ENCODE measurements at regions not wholly inside any gene's neighbourhood (a gene's known extent, or its start where the extent isn't known, plus 50 kb on each side); places are given as distances from the start of the nearest gene placed in this dataset.

DNA sequence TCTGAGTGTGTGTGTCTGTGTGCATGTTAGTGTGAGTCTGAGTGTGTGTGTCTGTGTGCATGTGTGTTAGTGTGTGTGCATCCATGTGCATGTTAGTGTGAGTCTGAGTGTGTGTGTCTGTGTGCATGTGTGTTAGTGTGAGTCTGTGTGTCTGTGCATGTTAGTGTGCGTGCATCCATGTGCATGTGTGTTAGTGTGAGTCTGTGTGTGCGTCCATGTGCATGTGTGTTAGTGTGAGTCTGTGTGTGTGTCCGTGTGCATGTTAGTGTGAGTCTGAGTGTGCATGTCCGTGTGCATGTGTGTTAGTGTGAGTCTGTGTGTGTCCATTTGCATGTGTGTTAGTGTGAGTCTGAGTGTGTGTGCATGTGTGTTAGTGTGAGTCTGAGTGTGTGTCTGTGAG, 76.6 kb upstream of the ACTRT2 start:
- FAIRE-seq, result no peak
- Mint-ChIP-seq H3K27ac (ENCODE audit: unreplicated experiment) (no peak overlapping the region), H3K4me3 (ENCODE audit: unreplicated experiment) (no peak overlapping the region), H3K9me3 (ENCODE audit: unreplicated experiment) (peaks cover 11% of the 10 kb centered on the region), H3K27me3 (ENCODE audit: low read depth, unreplicated experiment) (peaks cover 12% of the 10 kb centered on the region), H3K4me1 (ENCODE audit: low read depth, unreplicated experiment) (no peaks in the 10 kb centered on the region), H3K36me3 (ENCODE audit: low read depth, unreplicated experiment) (no peaks in the 10 kb centered on the region)
- H3K27ac ChIP-seq (ENCODE audit: low read depth, low read length), result no peak overlapping the region
- peaks cover 7% of the 10 kb centered on the region for H3K9me3 ChIP-seq (ENCODE audit: insufficient read depth, low read depth, low read length)
- no peaks in the 10 kb centered on the region for H3K4me1 ChIP-seq (ENCODE audit: insufficient read depth, low read length)
- TF ChIP-seq, protein P1, sequence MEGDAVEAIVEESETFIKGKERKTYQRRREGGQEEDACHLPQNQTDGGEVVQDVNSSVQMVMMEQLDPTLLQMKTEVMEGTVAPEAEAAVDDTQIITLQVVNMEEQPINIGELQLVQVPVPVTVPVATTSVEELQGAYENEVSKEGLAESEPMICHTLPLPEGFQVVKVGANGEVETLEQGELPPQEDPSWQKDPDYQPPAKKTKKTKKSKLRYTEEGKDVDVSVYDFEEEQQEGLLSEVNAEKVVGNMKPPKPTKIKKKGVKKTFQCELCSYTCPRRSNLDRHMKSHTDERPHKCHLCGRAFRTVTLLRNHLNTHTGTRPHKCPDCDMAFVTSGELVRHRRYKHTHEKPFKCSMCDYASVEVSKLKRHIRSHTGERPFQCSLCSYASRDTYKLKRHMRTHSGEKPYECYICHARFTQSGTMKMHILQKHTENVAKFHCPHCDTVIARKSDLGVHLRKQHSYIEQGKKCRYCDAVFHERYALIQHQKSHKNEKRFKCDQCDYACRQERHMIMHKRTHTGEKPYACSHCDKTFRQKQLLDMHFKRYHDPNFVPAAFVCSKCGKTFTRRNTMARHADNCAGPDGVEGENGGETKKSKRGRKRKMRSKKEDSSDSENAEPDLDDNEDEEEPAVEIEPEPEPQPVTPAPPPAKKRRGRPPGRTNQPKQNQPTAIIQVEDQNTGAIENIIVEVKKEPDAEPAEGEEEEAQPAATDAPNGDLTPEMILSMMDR (IDR thresholded peaks at IDR 0.05; ENCODE audit: insufficient read depth, low read depth, low read length), result no peak
- TF ChIP-seq EZH2 (IDR thresholded peaks at IDR 0.05; ENCODE audit: insufficient read depth, low read length), result no peak
- H3K79me2 ChIP-seq (ENCODE audit: insufficient read depth, low read length), result no peaks in the 10 kb centered on the region
- H3K4me2 ChIP-seq (ENCODE audit: low read length), result no peak overlapping the region
- DNase-seq (ENCODE audit: low read depth), result no peak
- no peaks in the 10 kb centered on the region for H4K20me1 ChIP-seq (ENCODE audit: insufficient read depth, low read length)
- H3K4me3 ChIP-seq (ENCODE audit: insufficient read depth, low read depth, low read length), result no peak overlapping the region
- H3K27me3 ChIP-seq (ENCODE audit: insufficient read depth, low read length), result no peaks in the 10 kb centered on the region
- H3K36me3 ChIP-seq (ENCODE audit: insufficient read depth, low read length), result no peaks in the 10 kb centered on the region
- H2AFZ ChIP-seq (ENCODE audit: low read depth, low read length), result no peak overlapping the region
- H3K9ac ChIP-seq (ENCODE audit: low read length), result no peak overlapping the region

- H3K4me1 ChIP-seq (ENCODE audit: insufficient read depth, low read length), result no peaks in the 10 kb centered on the region
- H3K27me3 ChIP-seq (ENCODE audit: insufficient read depth, low read length), result no peaks in the 10 kb centered on the region
- no peak overlapping the region for H3K4me2 ChIP-seq (ENCODE audit: low read length)
- FAIRE-seq (no peak), DNase-seq (ENCODE audit: low read depth) (no peak)
- TF ChIP-seq EZH2 (IDR thresholded peaks at IDR 0.05; ENCODE audit: insufficient read depth, low read length), result no peak
- TF ChIP-seq, protein P1 (IDR thresholded peaks at IDR 0.05; ENCODE audit: insufficient read depth, low read depth, low read length), result no peak
- Mint-ChIP-seq H3K36me3 (ENCODE audit: low read depth, unreplicated experiment) (no peaks in the 10 kb centered on the region), H3K9me3 (ENCODE audit: unreplicated experiment) (peaks cover 5% of the 10 kb centered on the region), H3K27me3 (ENCODE audit: low read depth, unreplicated experiment) (peaks cover 12% of the 10 kb centered on the region), H3K4me1 (ENCODE audit: low read depth, unreplicated experiment) (no peaks in the 10 kb centered on the region), H3K27ac (ENCODE audit: unreplicated experiment) (no peak overlapping the region), H3K4me3 (ENCODE audit: unreplicated experiment) (no peak overlapping the region)
- no peaks in the 10 kb centered on the region for H3K36me3 ChIP-seq (ENCODE audit: insufficient read depth, low read length)
- H4K20me1 ChIP-seq (ENCODE audit: insufficient read depth, low read length), result no peaks in the 10 kb centered on the region
- no peak overlapping the region for H3K27ac ChIP-seq (ENCODE audit: low read depth, low read length)
- no peak overlapping the region for H3K9ac ChIP-seq (ENCODE audit: low read length)
- peaks cover 4% of the 10 kb centered on the region for H3K9me3 ChIP-seq (ENCODE audit: insufficient read depth, low read depth, low read length)
- H2AFZ ChIP-seq (ENCODE audit: low read depth, low read length), result no peak overlapping the region
- no peak overlapping the region for H3K4me3 ChIP-seq (ENCODE audit: insufficient read depth, low read depth, low read length)
- no peaks in the 10 kb centered on the region for H3K79me2 ChIP-seq (ENCODE audit: insufficient read depth, low read length)
Observed at GRCh38 chr1:2945821-2946231, 75.4 kb upstream of the ACTRT2 start.

GRCh38 chr1:2946291-2946690, 75.0 kb upstream of the ACTRT2 start:
- DNase-seq (ENCODE audit: low read depth) (no peak), FAIRE-seq (no peak)
- H3K9me3 Mint-ChIP-seq (ENCODE audit: unreplicated experiment), result peaks cover 2% of the 10 kb centered on the region
- H3K27me3 ChIP-seq (ENCODE audit: insufficient read depth, low read length), result no peaks in the 10 kb centered on the region
- no peak overlapping the region for H3K27ac ChIP-seq (ENCODE audit: low read depth, low read length)
- H3K4me1 Mint-ChIP-seq (ENCODE audit: low read depth, unreplicated experiment), result no peaks in the 10 kb centered on the region
- no peak overlapping the region for H2AFZ ChIP-seq (ENCODE audit: low read depth, low read length)
- no peaks in the 10 kb centered on the region for H3K36me3 ChIP-seq (ENCODE audit: insufficient read depth, low read length)
- no peaks in the 10 kb centered on the region for H3K4me1 ChIP-seq (ENCODE audit: insufficient read depth, low read length)
- peaks cover 4% of the 10 kb centered on the region for H3K9me3 ChIP-seq (ENCODE audit: insufficient read depth, low read depth, low read length)
- no peak overlapping the region for H3K27ac Mint-ChIP-seq (ENCODE audit: unreplicated experiment)
- no peak overlapping the region for H3K4me3 ChIP-seq (ENCODE audit: insufficient read depth, low read depth, low read length)
- no peak overlapping the region for H3K4me3 Mint-ChIP-seq (ENCODE audit: unreplicated experiment)
- H3K4me2 ChIP-seq (ENCODE audit: low read length), result no peak overlapping the region
- no peaks in the 10 kb centered on the region for H3K36me3 Mint-ChIP-seq (ENCODE audit: low read depth, unreplicated experiment)
- TF ChIP-seq, protein P1 (IDR thresholded peaks at IDR 0.05; ENCODE audit: insufficient read depth, low read depth, low read length), result no peak
- TF ChIP-seq EZH2 (IDR thresholded peaks at IDR 0.05; ENCODE audit: insufficient read depth, low read length), result no peak
- no peaks in the 10 kb centered on the region for H3K79me2 ChIP-seq (ENCODE audit: insufficient read depth, low read length)
- H4K20me1 ChIP-seq (ENCODE audit: insufficient read depth, low read length), result no peaks in the 10 kb centered on the region
- no peak overlapping the region for H3K9ac ChIP-seq (ENCODE audit: low read length)
- peaks cover 14% of the 10 kb centered on the region for H3K27me3 Mint-ChIP-seq (ENCODE audit: low read depth, unreplicated experiment)
